DMS53 treated with DMSO at 0.1 percent for 48 hours (cell line): ENCODE measurements at regions not wholly inside any gene's neighbourhood (a gene's known extent, or its start where the extent isn't known, plus 50 kb on each side); places are given as distances from the start of the nearest gene placed in this dataset.

Experiments
- DNase-seq: peaks from one replicate; lab custom pipeline; 2025; ENCODE audit not compliant: unreplicated experiment; lab: John Stamatoyannopoulos, UW

DNA sequence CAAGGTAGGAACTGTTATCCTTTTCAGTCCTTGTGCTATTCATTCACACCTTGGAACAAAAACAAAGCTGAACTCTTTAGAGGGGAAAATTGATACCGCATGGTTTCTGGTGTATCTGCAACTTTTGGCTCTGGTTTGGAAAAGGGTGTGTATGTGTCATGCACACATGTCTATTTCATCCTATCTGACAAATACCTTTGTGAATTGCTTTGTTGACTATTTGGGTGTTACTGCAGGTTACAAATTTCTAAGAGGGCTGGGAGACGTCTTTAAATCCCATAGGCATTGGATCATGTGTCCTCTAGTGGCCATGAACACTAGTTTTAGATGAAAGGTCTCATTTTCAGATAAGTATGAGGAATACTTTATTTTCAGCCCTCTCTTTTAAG lies 59.9 kb upstream of the IFNG-AS1 start:
- no peak for DNase-seq

DNA sequence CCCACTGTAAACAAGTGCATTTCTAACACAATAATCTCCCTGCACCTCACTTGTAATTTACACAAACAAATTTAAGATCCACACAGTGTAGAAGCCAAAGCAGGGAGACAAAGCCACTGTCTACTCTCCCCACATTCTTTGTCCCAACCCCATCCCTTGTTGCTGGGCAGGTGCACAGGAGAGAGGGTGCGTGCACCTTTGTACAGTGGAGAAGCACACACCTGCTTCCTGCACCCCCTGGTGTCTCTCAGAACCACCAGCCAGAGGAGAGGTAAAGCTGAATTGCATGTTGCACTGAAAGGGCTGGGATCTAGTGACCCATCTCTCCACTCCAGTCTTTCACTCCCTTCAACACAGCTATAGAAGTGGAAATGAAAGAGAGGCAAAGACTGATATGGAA lies 51.4 kb upstream of the IFNG-AS1 start:
- peak; percentile 57 for DNase-seq
